K562 (cell line): ENCODE measurements at regions not wholly inside any gene's neighbourhood (a gene's known extent, or its start where the extent isn't known, plus 50 kb on each side); places are given as distances from the start of the nearest gene placed in this dataset.

Experiments
- ATAC-seq: fragments of 200-7000 bp; cut with Tn5 transposase; 3 replicates; pipeline ENCODE4 v1.9.1; 2020; ENCODE audit warnings: moderate library complexity
- BruUV-seq: library from RNA; stranded (reverse); fragments of 400-500 nt; replicated peaks from 2 replicates; lab custom pipeline; 2021; lab: Mats Ljungman, UMichigan
- CTCF ChIA-PET: fragments of 300-600 bp; formaldehyde crosslinking; extraction: SDS; loops from one replicate; lab custom pipeline; 2021; ENCODE audit warnings: low intra/inter-chr PET ratio; lab: Yijun Ruan, JAX
- POLR2A ChIA-PET: fragments of 300-600, 350-650 bp; sonication (Branson Sonifier 250); formaldehyde crosslinking; extraction: SDS; loops from one replicate; lab custom pipeline; 2021; ENCODE audit warnings: antibody characterized with exemption, inconsistent platforms; lab: Yijun Ruan, JAX
- DNase-seq, 4 experiments: peaks; one replicate each; pipeline versions ENCODE4 v3.0.0 to v3.0.0-alpha.2; 2011 to 2018; ENCODE audit warnings: low spot score in 3 of 4, mixed read lengths in 3 of 4; ENCODE audit errors: extremely low read depth in 1 of 4
- FAIRE-seq: peaks from 2 replicates; lab custom pipeline; 2011; peaks lifted over from hg19 to GRCh38; lab: Jason Lieb, UNC
- H2AFZ ChIP-seq: 2 replicates; pipeline ENCODE4 v1.6.0; 2011; ENCODE audit warnings: low read depth, low read length, control low read depth, inconsistent platforms
- H3K27ac ChIP-seq: fragments of 200-600 bp; 3 replicates; pipeline ENCODE4 v1.8.0; 2011; ENCODE audit warnings: low read depth, mild to moderate bottlenecking, control low read depth, inconsistent platforms, low read length, moderate library complexity, mixed read lengths; ENCODE audit errors: extremely low read depth
- H3K27me3 ChIP-seq, 2 experiments: fragments of 300-600 bp in 1 of 2; 2 replicates in 1 of 2; 3 replicates in 1 of 2; pipeline versions ENCODE4 v1.6.0 to v1.8.0; 2011; ENCODE audit warnings: inconsistent platforms in 2 of 2, low read length in 2 of 2, mild to moderate bottlenecking in 1 of 2, mixed read lengths in 1 of 2, moderate library complexity in 1 of 2; ENCODE audit not compliant: control insufficient read depth in 2 of 2, insufficient read depth in 2 of 2
- H3K36me3 ChIP-seq: fragments of 300-600 bp; 3 replicates; pipeline ENCODE4 v1.8.0; 2011; ENCODE audit warnings: mild to moderate bottlenecking, low read length, inconsistent platforms; ENCODE audit not compliant: control insufficient read depth, insufficient read depth
- H3K4me1 ChIP-seq, 2 experiments: fragments of 200-600 bp in 1 of 2; replicated peaks in 1 of 2; 2 replicates in 1 of 2; 3 replicates in 1 of 2; pipeline versions ENCODE4 v1.5.1 to v1.8.0; 2011; ENCODE audit warnings: inconsistent platforms in 2 of 2, low read length in 2 of 2, mild to moderate bottlenecking in 1 of 2, mixed read lengths in 1 of 2, moderate library complexity in 1 of 2; ENCODE audit not compliant: control insufficient read depth in 2 of 2, insufficient read depth in 2 of 2
- H3K4me2 ChIP-seq: 2 replicates; pipeline ENCODE4 v1.6.1; 2011; ENCODE audit warnings: low read length, control low read depth, inconsistent platforms, mixed read lengths; ENCODE audit not compliant: insufficient read depth
- H3K4me3 ChIP-seq: fragments of 200-600 bp; sonication (generic), shearing (Covaris generic); 2 replicates; pipeline ENCODE4 v1.5.1; 2016; ENCODE audit warnings: control low read depth, inconsistent platforms
- H3K79me2 ChIP-seq: fragments of 200-600 bp; 3 replicates; pipeline ENCODE4 v1.8.0; 2011; ENCODE audit warnings: low read length, inconsistent platforms; ENCODE audit not compliant: control insufficient read depth, insufficient read depth
- H3K9ac ChIP-seq, 2 experiments: 2 replicates each; pipeline versions ENCODE4 v1.6.0 to v1.6.1; 2011; ENCODE audit warnings: low read depth in 2 of 2, low read length in 2 of 2, control low read depth in 1 of 2, inconsistent platforms in 1 of 2, mild to moderate bottlenecking in 1 of 2, mixed read lengths in 1 of 2; ENCODE audit not compliant: insufficient read depth in 1 of 2
- H3K9me1 ChIP-seq: one replicate; pipeline ENCODE4 v1.6.0; 2011; ENCODE audit warnings: inconsistent platforms, mild to moderate bottlenecking, low read length, moderate library complexity; ENCODE audit not compliant: control insufficient read depth, insufficient read depth
- H3K9me3 ChIP-seq: replicated peaks from 2 replicates; pipeline ENCODE4 v1.5.1; 2011; ENCODE audit warnings: low read depth, low read length, inconsistent platforms; ENCODE audit not compliant: control insufficient read depth, insufficient read depth
- H4K20me1 ChIP-seq: replicated peaks from 2 replicates; pipeline ENCODE4 v1.6.1; 2011; ENCODE audit warnings: low read length, inconsistent platforms, mixed read lengths; ENCODE audit not compliant: control insufficient read depth, insufficient read depth
- CBFA2T3 ChIP-seq: fragments of 450-650 bp; IDR thresholded peaks from 2 replicates; pipeline ENCODE4 v1.6.1; 2017
- DIDO1 ChIP-seq: fragments of 450-650 bp; IDR thresholded peaks from 2 replicates; pipeline ENCODE4 v1.6.1; 2016; ENCODE audit warnings: low read depth, missing biosample characterization, missing genetic modification characterization
- IFI16 ChIP-seq: fragments of 250-450 bp; sonication (Bioruptor Pico); IDR thresholded peaks from 2 replicates; pipeline ENCODE4 v2.1.2; 2022; ENCODE audit warnings: mild to moderate bottlenecking, inconsistent platforms
- JUND ChIP-seq, 2 experiments: IDR thresholded peaks; 2 replicates in 1 of 2; 3 replicates in 1 of 2; pipeline ENCODE4 v1.6.1; 2011; ENCODE audit warnings: borderline replicate concordance in 2 of 2, low read depth in 2 of 2, low read length in 2 of 2, improper control_type of control experiment in 1 of 2, missing biosample characterization in 1 of 2, missing genetic modification characterization in 1 of 2, missing genetic modification reagents in 1 of 2
- KAT7 ChIP-seq: sonication (generic); formaldehyde crosslinking; IDR thresholded peaks from 2 replicates; pipeline ENCODE4 v1.8.0; 2022; ENCODE audit warnings: missing genetic modification reagents, mild to moderate bottlenecking, borderline replicate concordance
- KDM4B ChIP-seq, 2 experiments: fragments of 450-650 bp in 1 of 2; sonication (generic) in 1 of 2; IDR thresholded peaks; 2 replicates each; pipeline ENCODE4 v1.6.1; 2016 to 2017; ENCODE audit warnings: borderline replicate concordance in 2 of 2, antibody characterized with exemption in 1 of 2, low read depth in 1 of 2, mild to moderate bottlenecking in 1 of 2
- NR1H2 ChIP-seq: sonication (generic); formaldehyde crosslinking; IDR thresholded peaks from 2 replicates; pipeline ENCODE4 v1.4.0; 2020; ENCODE audit warnings: mild to moderate bottlenecking, missing genetic modification reagents
- NUFIP1 ChIP-seq: fragments of 450-650 bp; IDR thresholded peaks from 2 replicates; pipeline ENCODE4 v1.6.1; 2018; ENCODE audit not compliant: partially characterized antibody
- PHB ChIP-seq: fragments of 250-450 bp; sonication (Bioruptor Pico); IDR thresholded peaks from 2 replicates; pipeline ENCODE4 v1.5.0; 2021
- TAF7 ChIP-seq: fragments of 450-650 bp; IDR thresholded peaks from 2 replicates; pipeline ENCODE4 v1.6.1; 2016; ENCODE audit warnings: missing genetic modification characterization, missing compliant biosample characterization
- ZNF445 ChIP-seq: fragments of 250-450 bp; sonication (Bioruptor Pico); IDR thresholded peaks from 2 replicates; pipeline ENCODE4 v1.4.0; 2020; ENCODE audit warnings: low read depth, mild to moderate bottlenecking, moderate library complexity
- WGBS: fragments of 100-300 bp; shearing (Covaris generic); methylation state at CpG from one replicate; pipeline ENCODE4 v1.1.6; 2016; ENCODE audit warnings: low coverage, mixed read lengths; ENCODE audit not compliant: insufficient coverage; ENCODE audit errors: missing lambda C conversion rate; 5-methylcytosine and 5-hydroxymethylcytosine counted together
- in situ Hi-C: fragments of 300-500 bp; cut with MboI; formaldehyde crosslinking; loops from 4 replicates; pipeline ENCODE4 v1.15.0; 2018; ENCODE audit warnings: inconsistent platforms, mixed read lengths
- intact Hi-C: fragments of 100-400 bp; cut with micrococcal nuclease; formaldehyde crosslinking; loops from 2 replicates; pipeline ENCODE4 v1.14.2; 2022
- TF ChIP-seq, protein P1 (sequence below): sonication (generic); formaldehyde crosslinking; IDR thresholded peaks from 2 replicates; pipeline ENCODE4 v1.8.0; 2022; ENCODE audit warnings: missing genetic modification reagents, mild to moderate bottlenecking, moderate library complexity, borderline replicate concordance
- TF ChIP-seq, protein P2 (sequence below): sonication (generic); formaldehyde crosslinking; IDR thresholded peaks from 2 replicates; pipeline ENCODE4 v1.8.0; 2023; ENCODE audit warnings: mild to moderate bottlenecking, missing genetic modification reagents
- TF ChIP-seq, protein P3 (sequence below), 2 experiments: IDR thresholded peaks in 1 of 2; conservative IDR thresholded peaks in 1 of 2; 2 replicates each; pipeline ENCODE4 v1.6.1; 2016; ENCODE audit warnings: low read depth in 2 of 2, mild to moderate bottlenecking in 1 of 2, missing compliant biosample characterization in 1 of 2, missing genetic modification characterization in 1 of 2, moderate library complexity in 1 of 2
- TF ChIP-seq, protein P4 (sequence below): fragments of 250-450 bp; sonication (Bioruptor Pico); IDR thresholded peaks from 2 replicates; pipeline ENCODE4 v1.6.1; 2021; ENCODE audit warnings: mild to moderate bottlenecking

DNA sequence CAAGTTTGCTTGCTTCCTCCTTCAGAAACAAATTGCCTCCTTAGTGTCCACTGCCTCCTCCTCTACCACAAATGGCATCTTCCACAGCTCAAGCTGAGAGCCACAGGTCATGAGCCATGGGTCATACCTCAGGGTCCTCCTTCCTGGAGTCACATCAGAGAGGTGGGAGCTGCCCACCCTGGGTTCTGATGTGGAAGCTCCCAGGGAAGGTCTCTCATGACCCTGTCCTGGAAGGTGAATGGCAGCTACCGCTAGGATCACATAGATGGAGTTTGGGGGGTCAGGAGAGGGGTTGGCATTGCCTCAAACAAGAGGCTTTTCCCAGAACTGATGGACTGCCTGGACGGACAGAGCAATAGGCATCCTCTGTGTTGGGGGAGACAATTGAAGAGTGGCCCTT, 321.4 kb downstream of the MATN1 start (continued):
- TF ChIP-seq KDM4B (IDR thresholded peaks at IDR 0.05; ENCODE audit: borderline replicate concordance in 2 of 2, low read depth in 1 of 2) (no peak), ZNF445 (CRISPR knock-in tag) (no peak), JUND (IDR thresholded peaks at IDR 0.05; ENCODE audit: borderline replicate concordance, low read depth, low read length) (no peak), JUND (tag; IDR thresholded peaks at IDR 0.05; ENCODE audit: borderline replicate concordance, low read depth, low read length) (no peak), PHB (no peak), NR1H2 (CRISPR knock-in tag) (no peak), TAF7 (tag) (no peak)
- TF ChIP-seq, protein P1, sequence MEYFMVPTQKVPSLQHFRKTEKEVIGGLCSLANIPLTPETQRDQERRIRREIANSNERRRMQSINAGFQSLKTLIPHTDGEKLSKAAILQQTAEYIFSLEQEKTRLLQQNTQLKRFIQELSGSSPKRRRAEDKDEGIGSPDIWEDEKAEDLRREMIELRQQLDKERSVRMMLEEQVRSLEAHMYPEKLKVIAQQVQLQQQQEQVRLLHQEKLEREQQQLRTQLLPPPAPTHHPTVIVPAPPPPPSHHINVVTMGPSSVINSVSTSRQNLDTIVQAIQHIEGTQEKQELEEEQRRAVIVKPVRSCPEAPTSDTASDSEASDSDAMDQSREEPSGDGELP (CRISPR knock-in tag) = no peak
- TF ChIP-seq, protein P2, sequence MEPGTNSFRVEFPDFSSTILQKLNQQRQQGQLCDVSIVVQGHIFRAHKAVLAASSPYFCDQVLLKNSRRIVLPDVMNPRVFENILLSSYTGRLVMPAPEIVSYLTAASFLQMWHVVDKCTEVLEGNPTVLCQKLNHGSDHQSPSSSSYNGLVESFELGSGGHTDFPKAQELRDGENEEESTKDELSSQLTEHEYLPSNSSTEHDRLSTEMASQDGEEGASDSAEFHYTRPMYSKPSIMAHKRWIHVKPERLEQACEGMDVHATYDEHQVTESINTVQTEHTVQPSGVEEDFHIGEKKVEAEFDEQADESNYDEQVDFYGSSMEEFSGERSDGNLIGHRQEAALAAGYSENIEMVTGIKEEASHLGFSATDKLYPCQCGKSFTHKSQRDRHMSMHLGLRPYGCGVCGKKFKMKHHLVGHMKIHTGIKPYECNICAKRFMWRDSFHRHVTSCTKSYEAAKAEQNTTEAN (CRISPR knock-in tag) = no peak

DNA sequence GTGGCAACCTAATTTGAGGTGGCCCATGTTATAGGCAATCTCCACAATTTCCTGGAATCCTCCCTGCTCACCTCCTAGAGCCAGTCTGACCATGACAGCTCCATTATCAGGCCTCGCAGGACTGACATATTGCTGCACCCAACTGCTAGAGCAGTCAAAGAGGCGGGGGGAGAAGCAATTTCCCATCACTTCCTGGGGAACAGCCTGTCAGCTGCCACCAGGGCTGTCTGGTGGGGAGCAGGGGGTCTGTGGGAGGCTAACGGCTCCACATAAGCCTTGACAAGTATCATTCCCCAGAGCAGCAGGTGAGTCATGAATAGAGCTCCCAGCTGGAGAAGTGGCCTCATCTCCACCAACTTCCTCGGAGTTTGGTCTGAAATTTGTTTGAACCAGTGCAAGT, 322.9 kb downstream of the MATN1 start:
- 0 out of 2 replicates have a peak, but pooled peaks cover 3% of the 10 kb centered on the region for H4K20me1 ChIP-seq
- H3K36me3 ChIP-seq = no peaks in the 10 kb centered on the region
- 0% methylated on average over 4 of the region's 4 CpGs for WGBS
- H3K9ac ChIP-seq = no peak overlapping the region
- no peak overlapping the region for H3K4me3 ChIP-seq
- H3K4me1 ChIP-seq = no peaks in the 10 kb centered on the region
- FAIRE-seq = peak; percentile 59
- BruUV-seq = no TSS peak
- H3K27ac ChIP-seq = no peak overlapping the region
- in situ Hi-C loops = no loop called here
- H3K9me1 ChIP-seq = no peaks in the 10 kb centered on the region
- peak in 2 of 4 experiments; percentile 21 to 34 for DNase-seq
- POLR2A ChIA-PET = interaction anchor here (0.7 to 1.0 kb wide), 2 partner anchors 10 to 15 kb away, joined by 4 read pairs; no protein-coding TSS in a partner anchor
- no peak overlapping the region for H2AFZ ChIP-seq
- H3K27me3 ChIP-seq = peaks cover 0 to 6% of the 10 kb centered on the region in 2 experiments; a peak in 3 of 5 replicates
- CTCF ChIA-PET = no interaction called here
- no peaks in the 10 kb centered on the region for H3K9me3 ChIP-seq
- ATAC-seq = peak; percentile 59
- no peak overlapping the region for H3K4me2 ChIP-seq
- no peaks in the 10 kb centered on the region for H3K79me2 ChIP-seq
- intact Hi-C loops = no loop called here
- TF ChIP-seq KAT7 (CRISPR knock-in tag) (no peak), DIDO1 (tag) (no peak), CBFA2T3 (peak; percentile 34; the same call in 1 of the 2 replicates), NUFIP1 (no peak), IFI16 (no peak)
- TF ChIP-seq, protein P3, sequence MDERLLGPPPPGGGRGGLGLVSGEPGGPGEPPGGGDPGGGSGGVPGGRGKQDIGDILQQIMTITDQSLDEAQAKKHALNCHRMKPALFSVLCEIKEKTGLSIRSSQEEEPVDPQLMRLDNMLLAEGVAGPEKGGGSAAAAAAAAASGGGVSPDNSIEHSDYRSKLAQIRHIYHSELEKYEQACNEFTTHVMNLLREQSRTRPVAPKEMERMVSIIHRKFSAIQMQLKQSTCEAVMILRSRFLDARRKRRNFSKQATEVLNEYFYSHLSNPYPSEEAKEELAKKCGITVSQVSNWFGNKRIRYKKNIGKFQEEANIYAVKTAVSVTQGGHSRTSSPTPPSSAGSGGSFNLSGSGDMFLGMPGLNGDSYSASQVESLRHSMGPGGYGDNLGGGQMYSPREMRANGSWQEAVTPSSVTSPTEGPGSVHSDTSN (CRISPR knock-in tag; IDR thresholded peaks at IDR 0.05; ENCODE audit: low read depth) = no peak
- TF ChIP-seq, protein P3 (tag; conservative IDR thresholded peaks at IDR 0.05; ENCODE audit: low read depth) = 0 out of 2 replicates have a peak, but pooled peaks have one; percentile 7
- TF ChIP-seq, protein P4, sequence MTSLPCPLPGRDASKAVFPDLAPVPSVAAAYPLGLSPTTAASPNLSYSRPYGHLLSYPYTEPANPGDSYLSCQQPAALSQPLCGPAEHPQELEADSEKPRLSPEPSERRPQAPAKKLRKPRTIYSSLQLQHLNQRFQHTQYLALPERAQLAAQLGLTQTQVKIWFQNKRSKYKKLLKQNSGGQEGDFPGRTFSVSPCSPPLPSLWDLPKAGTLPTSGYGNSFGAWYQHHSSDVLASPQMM (CRISPR knock-in tag) = no peak
